GM18907 (cell line): ENCODE measurements at regions not wholly inside any gene's neighbourhood (a gene's known extent, or its start where the extent isn't known, plus 50 kb on each side); places are given as distances from the start of the nearest gene placed in this dataset.

Experiments used
- ATAC-seq: cut with Tn5 transposase; IDR thresholded peaks from one replicate; pipeline ENCODE4 v1.9.1; 2021; ENCODE audit warnings: mild to moderate bottlenecking, moderate library complexity; ENCODE audit not compliant: unreplicated experiment

- no peak for ATAC-seq
Observed at GRCh38 chr9:107730666-107731065, 241.1 kb upstream of the KLF4 start.

DNA sequence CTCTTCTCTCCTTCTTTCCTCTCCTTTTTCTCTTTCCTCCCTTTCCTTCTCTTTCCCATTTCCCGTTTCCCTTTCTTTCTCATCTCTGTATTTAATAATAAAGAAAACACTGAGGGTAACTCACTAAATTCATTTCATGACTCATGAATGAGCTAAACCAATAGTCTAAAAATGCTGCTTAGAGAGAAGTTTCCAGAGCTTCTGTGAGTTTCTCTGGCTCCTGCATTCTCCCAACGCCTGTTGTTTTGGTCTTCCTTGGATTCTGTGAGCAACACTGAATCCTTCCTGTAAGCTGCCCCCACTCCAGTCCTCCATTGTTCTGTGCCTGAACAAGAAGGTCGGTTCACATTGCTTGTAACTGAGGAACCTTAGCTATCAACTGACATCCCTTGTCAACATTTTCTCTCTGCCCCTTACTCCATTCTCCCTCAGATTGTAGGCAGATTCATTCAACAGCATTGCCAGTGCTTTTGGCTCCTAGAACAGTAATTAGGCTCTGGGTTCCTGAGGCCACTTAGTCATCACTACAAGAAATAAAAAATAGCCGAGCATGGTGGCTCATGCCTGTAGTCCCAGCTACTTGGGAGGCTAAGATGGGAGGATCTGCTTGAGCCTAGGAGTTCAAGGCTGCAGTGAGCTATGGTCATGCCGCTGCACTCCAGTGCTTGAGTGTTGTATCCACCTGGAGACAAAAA is 237.7 kb upstream of the KLF4 start:
- ATAC-seq = no peak

- no peak for ATAC-seq
Observed at GRCh38 chr9:107723015-107723414, 233.4 kb upstream of the KLF4 start.

DNA sequence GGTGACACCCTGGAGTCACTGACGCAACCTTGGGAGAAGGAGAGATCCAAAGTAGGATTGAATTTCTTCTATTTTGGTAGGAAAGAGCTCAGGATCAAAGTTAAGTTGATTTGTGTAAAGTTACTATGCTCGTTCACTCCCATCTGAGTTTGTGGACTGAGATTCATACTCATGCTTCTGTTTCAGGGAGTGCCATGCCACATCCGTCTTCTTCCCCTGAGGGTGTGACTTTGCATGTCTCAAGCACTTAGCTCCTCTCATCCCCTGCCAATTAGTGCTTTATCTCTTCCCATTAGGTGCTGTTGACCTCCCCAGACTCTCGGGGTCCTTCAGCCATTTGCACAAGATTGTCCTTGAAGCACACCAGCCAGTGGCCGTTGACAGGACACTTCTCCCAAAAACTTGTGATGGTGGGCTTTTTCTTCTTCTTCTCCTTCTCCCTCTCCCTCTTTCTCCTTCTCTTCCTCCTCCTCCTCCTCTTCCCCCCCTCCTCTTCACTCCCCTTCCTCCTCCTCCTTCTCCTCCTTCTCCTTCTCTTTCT is 232.2 kb upstream of the KLF4 start:
- ATAC-seq = no peak

- ATAC-seq = no peak
Observed at GRCh38 chr9:107720501-107720900, 230.9 kb upstream of the KLF4 start.

DNA sequence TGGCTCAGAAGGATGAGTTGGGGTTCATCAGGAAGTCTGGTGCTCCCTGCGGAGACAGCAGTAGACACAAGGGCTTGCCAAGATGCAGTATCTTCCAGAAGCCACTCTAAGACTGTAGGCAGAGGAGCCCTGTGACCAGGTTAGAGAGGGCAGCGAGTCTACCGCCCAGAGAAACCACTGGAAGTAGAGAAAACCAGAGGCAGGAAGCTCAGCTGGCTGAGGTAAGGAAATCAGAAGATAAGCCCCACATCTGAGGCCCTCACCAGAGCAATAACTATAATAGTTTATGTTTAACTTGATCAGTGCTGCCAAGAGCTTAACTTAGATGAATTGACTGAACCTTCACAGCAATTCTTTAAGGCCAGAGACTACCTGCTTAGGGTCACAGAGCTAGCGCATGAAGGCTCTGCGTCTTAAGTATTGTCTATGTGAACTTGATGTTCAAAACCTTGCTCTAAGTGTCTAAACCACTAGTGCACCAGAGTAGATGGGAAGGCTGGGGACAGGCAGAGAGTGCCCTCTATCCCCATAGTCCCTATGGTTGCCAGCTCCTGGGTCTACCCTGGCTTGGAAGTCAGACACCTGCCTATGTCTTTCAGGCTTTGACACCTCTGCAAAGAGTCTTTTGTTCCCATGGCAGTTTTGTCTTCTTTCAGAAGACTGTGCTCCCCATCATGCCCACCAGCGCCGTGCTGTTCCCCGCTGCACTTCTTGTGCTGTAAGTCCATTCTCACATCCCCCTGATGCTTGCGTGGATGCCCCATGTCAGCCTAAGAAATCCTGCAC is 228.2 kb upstream of the KLF4 start:
- ATAC-seq = no peak

DNA sequence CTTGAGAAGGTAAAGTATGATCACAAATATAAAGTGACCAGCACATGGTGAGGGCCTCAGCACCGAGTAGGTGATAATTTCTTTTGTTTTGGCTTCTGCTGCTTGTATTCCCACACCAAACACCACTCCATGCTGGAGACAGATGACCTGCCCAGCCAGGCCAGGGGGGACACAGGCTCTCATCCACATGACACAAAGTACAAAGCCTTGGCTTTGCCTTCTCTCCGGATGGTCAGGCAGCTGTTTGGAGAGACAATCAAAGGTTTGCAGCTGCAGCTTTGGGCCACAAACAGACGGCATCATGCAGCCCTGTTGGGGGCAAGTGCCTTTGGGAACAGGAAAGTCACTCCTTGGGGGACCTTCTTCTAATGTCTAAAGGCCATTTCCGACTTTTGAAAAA is 226.2 kb upstream of the KLF4 start:
- ATAC-seq = no peak

- ATAC-seq = no peak
Observed at GRCh38 chr9:107713470-107713869, 223.9 kb upstream of the KLF4 start.

- ATAC-seq = no peak
Observed at GRCh38 chr9:107712390-107712789, 222.8 kb upstream of the KLF4 start.

GRCh38 chr9:107711542-107711941 is 222.0 kb upstream of the KLF4 start:
- ATAC-seq = no peak

DNA sequence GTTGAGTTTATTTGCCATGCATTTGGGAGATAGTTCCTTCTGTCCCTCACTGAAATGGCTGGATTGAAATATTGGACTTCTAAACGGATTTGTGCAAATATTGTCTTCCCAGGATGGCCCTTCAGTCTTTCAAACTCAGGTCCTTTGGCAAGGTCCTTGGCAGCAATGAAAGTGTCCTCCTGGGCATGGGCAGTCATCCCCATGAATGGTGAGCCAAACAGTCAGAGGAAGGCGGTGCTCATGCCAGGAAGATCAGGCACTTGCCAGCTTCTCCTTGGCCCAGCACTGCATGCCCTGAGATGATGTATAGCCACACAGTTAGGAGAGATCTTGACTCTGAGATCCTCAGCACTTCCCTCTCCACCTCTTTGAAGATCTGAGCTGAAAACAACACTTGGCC is 221.4 kb upstream of the KLF4 start:
- ATAC-seq = no peak

GRCh38 chr9:107710546-107710945 is 221.0 kb upstream of the KLF4 start:
- ATAC-seq = no peak

DNA sequence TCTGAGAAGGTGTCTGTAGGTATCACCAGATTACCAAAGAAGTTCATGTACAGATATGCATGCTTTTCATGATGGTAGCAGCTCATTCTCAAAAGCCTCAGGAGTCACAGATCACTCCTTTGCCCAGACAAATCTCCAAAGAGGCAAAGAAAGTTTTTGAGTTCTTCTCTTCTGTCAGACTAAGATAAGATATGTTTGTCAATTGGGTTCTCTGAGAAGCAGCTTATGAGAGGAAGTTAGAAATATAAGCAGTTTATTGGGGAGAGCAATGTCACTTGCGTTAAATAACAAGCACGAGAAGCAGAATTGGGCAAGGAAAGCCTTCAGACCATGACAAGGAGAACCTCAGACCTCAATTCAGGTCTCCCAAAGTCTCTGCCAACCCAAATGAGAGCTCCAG is 219.2 kb upstream of the KLF4 start:
- ATAC-seq = no peak

- no peak for ATAC-seq
Observed at GRCh38 chr9:107707915-107708441, 218.4 kb upstream of the KLF4 start.

GRCh38 chr9:107707428-107707837 is 217.9 kb upstream of the KLF4 start:
- no peak for ATAC-seq

DNA sequence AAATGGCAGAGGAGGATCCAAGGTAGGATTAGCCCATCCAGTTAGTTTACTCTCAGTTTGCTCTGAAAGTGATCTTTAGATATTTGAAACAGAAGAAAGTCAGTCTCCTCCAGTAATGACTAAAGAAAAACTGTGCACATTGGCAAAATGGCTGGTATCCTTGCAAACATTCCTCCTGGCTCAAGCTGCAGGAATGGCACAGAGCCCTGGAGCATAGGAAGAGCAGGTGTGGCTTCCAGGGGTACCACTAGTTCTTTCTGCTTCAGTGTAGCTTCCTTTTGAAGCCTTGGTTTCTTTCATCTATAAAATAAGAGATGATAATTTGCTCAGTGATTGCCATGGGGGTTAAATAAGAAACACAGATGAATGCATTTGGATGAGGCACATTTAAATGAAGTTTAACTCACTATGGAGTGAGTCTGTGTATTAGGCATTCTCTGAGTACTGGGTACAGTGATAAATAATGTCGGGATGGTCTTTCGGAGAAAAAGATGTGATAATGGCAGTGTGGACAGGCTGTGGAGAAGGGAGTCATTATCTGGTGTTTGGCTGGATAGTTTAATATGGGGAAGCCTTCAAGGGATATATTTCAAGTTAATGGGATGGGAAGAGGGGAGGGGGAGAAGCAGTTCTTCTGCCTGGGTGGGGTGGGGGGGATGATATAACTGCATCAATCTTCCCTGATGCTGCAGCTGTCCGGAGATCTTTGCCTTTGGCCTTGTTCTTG is 217.3 kb upstream of the KLF4 start:
- no peak for ATAC-seq

DNA sequence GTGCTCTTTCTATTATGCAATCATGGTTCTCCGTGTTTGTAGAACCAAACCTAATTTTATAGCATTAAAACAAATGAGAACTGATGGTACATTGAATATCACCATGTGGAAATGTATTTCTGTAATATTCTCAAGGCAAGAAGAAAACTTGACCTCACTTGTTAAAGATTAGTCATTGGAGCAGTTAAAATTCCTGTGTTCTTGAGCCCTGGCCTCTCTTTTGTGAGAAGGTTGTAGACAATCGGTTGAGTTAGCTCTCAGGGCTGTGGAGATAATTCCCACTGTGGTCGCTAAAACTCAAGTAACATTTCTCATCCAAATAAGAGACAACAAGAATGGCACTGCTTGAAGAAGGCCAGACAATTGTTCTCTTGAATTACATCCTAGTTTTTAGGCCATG is 216.0 kb upstream of the KLF4 start:
- ATAC-seq = no peak

- ATAC-seq = no peak
Observed at GRCh38 chr9:107704774-107705173, 215.2 kb upstream of the KLF4 start.

- no peak for ATAC-seq
Observed at GRCh38 chr9:107703651-107704050, 214.1 kb upstream of the KLF4 start.

DNA sequence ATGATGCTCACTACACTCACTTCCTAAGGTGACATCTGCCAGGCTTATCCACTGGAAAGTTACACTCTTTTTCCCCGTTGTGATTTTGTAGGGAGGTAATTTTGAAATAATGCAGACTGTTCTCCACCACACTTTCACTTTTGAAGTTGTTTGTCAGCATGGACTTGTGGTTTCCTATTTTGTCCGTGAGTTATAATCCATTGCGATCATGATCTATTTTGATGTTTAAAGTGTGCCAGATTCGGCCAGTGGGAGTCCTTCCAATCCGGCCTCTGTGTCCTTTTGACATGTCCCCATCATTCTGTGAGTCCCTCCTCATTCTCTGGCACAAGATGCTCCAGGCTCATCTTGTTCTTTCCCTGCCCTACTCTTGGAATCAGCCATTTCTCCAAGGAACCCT is 211.3 kb upstream of the KLF4 start:
- no peak for ATAC-seq

- ATAC-seq = no peak
Observed at GRCh38 chr9:107699231-107699630, 209.7 kb upstream of the KLF4 start.
